ENCODE measurements at regions not wholly inside any gene's neighbourhood (a gene's known extent, or its start where the extent isn't known, plus 50 kb on each side); places are given as distances from the start of the nearest gene placed in this dataset.

DNA sequence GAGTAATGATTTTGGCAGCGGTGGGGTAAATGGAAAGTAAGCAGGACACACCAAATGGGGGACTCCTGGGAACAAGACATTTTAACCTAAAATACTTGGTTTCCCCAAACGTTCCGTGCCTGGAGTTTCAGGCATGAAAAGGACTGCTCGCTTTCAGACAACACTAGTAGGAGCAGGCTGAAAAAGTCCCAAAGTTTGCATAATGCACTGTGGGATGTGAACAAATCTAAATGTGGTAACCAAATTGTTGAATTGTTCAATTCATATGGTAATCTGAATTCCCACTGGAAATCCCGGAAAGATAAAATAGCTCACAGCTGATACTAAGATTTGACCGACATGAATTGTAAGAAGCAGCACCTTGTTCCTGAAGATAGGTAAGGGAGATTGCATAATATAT lies 467.2 kb upstream of the ARGLU1 start (continued):
- TF ChIP-seq, protein P1, sequence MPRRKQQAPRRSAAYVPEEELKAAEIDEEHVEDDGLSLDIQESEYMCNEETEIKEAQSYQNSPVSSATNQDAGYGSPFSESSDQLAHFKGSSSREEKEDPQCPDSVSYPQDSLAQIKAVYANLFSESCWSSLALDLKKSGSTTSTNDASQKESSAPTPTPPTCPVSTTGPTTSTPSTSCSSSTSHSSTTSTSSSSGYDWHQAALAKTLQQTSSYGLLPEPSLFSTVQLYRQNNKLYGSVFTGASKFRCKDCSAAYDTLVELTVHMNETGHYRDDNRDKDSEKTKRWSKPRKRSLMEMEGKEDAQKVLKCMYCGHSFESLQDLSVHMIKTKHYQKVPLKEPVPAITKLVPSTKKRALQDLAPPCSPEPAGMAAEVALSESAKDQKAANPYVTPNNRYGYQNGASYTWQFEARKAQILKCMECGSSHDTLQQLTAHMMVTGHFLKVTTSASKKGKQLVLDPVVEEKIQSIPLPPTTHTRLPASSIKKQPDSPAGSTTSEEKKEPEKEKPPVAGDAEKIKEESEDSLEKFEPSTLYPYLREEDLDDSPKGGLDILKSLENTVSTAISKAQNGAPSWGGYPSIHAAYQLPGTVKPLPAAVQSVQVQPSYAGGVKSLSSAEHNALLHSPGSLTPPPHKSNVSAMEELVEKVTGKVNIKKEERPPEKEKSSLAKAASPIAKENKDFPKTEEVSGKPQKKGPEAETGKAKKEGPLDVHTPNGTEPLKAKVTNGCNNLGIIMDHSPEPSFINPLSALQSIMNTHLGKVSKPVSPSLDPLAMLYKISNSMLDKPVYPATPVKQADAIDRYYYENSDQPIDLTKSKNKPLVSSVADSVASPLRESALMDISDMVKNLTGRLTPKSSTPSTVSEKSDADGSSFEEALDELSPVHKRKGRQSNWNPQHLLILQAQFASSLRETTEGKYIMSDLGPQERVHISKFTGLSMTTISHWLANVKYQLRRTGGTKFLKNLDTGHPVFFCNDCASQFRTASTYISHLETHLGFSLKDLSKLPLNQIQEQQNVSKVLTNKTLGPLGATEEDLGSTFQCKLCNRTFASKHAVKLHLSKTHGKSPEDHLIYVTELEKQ (tag by site-specific recombination; IDR thresholded peaks at IDR 0.05; ENCODE audit: borderline replicate concordance), result no peak

DNA sequence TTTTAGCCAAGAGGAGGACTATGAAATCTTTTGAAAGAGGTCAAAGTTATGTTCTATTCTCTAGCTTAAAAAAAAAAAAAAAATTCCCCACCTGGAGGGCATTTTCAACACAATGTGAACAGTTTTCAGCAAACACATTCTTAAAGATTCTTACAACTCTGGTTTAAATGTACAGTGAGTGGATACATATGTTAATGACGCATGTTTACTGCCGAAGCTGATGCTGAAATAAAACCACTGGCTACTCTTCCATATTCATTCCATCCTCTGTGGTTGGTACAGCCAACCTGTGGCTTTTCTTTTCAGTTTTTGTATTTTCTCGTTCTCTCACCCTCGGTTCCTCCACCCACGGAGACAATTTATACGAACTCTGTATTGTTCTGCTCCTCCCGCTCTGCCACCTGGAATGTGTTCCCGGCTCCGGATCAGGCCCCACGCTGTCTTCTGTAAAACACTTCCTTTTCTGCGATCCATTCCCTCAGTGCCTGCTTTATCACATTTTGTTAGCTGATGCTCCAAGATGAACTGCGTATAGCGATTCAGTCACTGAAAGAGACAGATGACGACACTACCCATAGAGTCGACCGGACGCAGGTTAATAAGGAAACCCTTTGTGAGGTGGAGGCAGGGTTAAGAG lies 466.4 kb upstream of the ARGLU1 start:
- no peak for TF ChIP-seq ZNF707 (tag by site-specific recombination; IDR thresholded peaks at IDR 0.05)
- TF ChIP-seq, protein P2, sequence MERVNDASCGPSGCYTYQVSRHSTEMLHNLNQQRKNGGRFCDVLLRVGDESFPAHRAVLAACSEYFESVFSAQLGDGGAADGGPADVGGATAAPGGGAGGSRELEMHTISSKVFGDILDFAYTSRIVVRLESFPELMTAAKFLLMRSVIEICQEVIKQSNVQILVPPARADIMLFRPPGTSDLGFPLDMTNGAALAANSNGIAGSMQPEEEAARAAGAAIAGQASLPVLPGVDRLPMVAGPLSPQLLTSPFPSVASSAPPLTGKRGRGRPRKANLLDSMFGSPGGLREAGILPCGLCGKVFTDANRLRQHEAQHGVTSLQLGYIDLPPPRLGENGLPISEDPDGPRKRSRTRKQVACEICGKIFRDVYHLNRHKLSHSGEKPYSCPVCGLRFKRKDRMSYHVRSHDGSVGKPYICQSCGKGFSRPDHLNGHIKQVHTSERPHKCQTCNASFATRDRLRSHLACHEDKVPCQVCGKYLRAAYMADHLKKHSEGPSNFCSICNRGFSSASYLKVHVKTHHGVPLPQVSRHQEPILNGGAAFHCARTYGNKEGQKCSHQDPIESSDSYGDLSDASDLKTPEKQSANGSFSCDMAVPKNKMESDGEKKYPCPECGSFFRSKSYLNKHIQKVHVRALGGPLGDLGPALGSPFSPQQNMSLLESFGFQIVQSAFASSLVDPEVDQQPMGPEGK (tag by site-specific recombination; IDR thresholded peaks at IDR 0.05), result no peak
- no peak for TF ChIP-seq ZNF548 (tag by site-specific recombination; IDR thresholded peaks at IDR 0.05)
- TF ChIP-seq HOXA7 (CRISPR knock-in tag; IDR thresholded peaks at IDR 0.05; ENCODE audit: borderline replicate concordance), result no peak
- TF ChIP-seq ZNF138 (tag by site-specific recombination; IDR thresholded peaks at IDR 0.05; ENCODE audit: borderline replicate concordance), result no peak
- no peak for TF ChIP-seq ZFHX2 (tag by site-specific recombination; conservative IDR thresholded peaks at IDR 0.05)
- no peak for TF ChIP-seq ZNF747 (tag by site-specific recombination; IDR thresholded peaks at IDR 0.05)
- no peak for TF ChIP-seq ZNF629 (tag by site-specific recombination; IDR thresholded peaks at IDR 0.05)
- TF ChIP-seq, protein P3, sequence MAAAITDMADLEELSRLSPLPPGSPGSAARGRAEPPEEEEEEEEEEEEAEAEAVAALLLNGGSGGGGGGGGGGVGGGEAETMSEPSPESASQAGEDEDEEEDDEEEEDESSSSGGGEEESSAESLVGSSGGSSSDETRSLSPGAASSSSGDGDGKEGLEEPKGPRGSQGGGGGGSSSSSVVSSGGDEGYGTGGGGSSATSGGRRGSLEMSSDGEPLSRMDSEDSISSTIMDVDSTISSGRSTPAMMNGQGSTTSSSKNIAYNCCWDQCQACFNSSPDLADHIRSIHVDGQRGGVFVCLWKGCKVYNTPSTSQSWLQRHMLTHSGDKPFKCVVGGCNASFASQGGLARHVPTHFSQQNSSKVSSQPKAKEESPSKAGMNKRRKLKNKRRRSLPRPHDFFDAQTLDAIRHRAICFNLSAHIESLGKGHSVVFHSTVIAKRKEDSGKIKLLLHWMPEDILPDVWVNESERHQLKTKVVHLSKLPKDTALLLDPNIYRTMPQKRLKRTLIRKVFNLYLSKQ (tag by site-specific recombination; IDR thresholded peaks at IDR 0.05; ENCODE audit: borderline replicate concordance), result no peak
- TF ChIP-seq, protein P4, sequence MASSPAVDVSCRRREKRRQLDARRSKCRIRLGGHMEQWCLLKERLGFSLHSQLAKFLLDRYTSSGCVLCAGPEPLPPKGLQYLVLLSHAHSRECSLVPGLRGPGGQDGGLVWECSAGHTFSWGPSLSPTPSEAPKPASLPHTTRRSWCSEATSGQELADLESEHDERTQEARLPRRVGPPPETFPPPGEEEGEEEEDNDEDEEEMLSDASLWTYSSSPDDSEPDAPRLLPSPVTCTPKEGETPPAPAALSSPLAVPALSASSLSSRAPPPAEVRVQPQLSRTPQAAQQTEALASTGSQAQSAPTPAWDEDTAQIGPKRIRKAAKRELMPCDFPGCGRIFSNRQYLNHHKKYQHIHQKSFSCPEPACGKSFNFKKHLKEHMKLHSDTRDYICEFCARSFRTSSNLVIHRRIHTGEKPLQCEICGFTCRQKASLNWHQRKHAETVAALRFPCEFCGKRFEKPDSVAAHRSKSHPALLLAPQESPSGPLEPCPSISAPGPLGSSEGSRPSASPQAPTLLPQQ (tag by site-specific recombination; IDR thresholded peaks at IDR 0.05), result no peak
- no peak for TF ChIP-seq ZSCAN23 (tag by site-specific recombination; IDR thresholded peaks at IDR 0.05)
- TF ChIP-seq, protein P5, sequence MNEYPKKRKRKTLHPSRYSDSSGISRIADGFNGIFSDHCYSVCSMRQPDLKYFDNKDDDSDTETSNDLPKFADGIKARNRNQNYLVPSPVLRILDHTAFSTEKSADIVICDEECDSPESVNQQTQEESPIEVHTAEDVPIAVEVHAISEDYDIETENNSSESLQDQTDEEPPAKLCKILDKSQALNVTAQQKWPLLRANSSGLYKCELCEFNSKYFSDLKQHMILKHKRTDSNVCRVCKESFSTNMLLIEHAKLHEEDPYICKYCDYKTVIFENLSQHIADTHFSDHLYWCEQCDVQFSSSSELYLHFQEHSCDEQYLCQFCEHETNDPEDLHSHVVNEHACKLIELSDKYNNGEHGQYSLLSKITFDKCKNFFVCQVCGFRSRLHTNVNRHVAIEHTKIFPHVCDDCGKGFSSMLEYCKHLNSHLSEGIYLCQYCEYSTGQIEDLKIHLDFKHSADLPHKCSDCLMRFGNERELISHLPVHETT (tag by site-specific recombination; IDR thresholded peaks at IDR 0.05), result no peak
- TF ChIP-seq, protein P6, sequence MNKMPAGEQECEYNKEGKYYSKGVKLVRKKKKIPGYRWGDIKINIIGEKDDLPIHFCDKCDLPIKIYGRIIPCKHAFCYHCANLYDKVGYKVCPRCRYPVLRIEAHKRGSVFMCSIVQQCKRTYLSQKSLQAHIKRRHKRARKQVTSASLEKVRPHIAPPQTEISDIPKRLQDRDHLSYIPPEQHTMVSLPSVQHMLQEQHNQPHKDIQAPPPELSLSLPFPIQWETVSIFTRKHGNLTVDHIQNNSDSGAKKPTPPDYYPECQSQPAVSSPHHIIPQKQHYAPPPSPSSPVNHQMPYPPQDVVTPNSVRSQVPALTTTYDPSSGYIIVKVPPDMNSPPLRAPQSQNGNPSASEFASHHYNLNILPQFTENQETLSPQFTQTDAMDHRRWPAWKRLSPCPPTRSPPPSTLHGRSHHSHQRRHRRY (tag by site-specific recombination; IDR thresholded peaks at IDR 0.05), result no peak
- TF ChIP-seq ZBTB20 (tag by site-specific recombination; IDR thresholded peaks at IDR 0.05), result no peak
- Histone ChIP-seq H3K9me3 (ENCODE audit: control insufficient read depth, insufficient read depth, low read depth, low read length) (no peaks in the 10 kb centered on the region), H3K27ac (ENCODE audit: extremely low read depth, low read depth, low read length) (no peak overlapping the region), H3K4me1 (ENCODE audit: control insufficient read depth, insufficient read depth, low read length) (no peaks in the 10 kb centered on the region), H3K36me3 (ENCODE audit: control insufficient read depth in 2 of 2, insufficient read depth in 1 of 2, low read length in 2 of 2) (no peaks in the 10 kb centered on the region), H3K4me3 (ENCODE audit: low read depth, low read length) (no peak overlapping the region)
- ChIA-PET CTCF (no interaction called here), POLR2A (no interaction called here)
